Stomach (tissue), 8 donors: ENCODE measurements at regions not wholly inside any gene's neighbourhood (a gene's known extent, or its start where the extent isn't known, plus 50 kb on each side); places are given as distances from the start of the nearest gene placed in this dataset.

Experiments
- DNase-seq, 2 donors: peaks; one replicate each; pipeline versions ENCODE4 v3.0.0 to v3.0.0-alpha.2; 2013 to 2019
- H3K27ac ChIP-seq, 5 donors: fragments of 200-600 bp in 4 of 5; sonication (generic) in 4 of 5; one replicate each; pipeline ENCODE4 v1.5.1; 2013 to 2019; ENCODE audit warnings: mild to moderate bottlenecking in 1 of 5, moderate library complexity in 1 of 5
- H3K27me3 ChIP-seq, 3 donors: fragments of 200-600 bp; sonication (generic); one replicate each; pipeline ENCODE4 v1.5.1; 2017 to 2019; ENCODE audit warnings: mixed run types in 1 of 3
- H3K36me3 ChIP-seq, 4 donors: fragments of 200-600 bp; sonication (generic); 1 replicate in 3 of 4; 2 replicates in 1 of 4; pipeline ENCODE4 v1.5.1; 2016 to 2019
- H3K4me1 ChIP-seq, 4 donors: fragments of 200-600 bp; sonication (generic); one replicate each; pipeline ENCODE4 v1.5.1; 2016 to 2019
- H3K4me3 ChIP-seq, 4 donors: fragments of 200-600 bp; sonication (generic) in 3 of 4; one replicate each; pipeline ENCODE4 v1.5.1; 2016 to 2019; ENCODE audit warnings: mild to moderate bottlenecking in 1 of 4
- H3K9me3 ChIP-seq, 4 donors: fragments of 200-600 bp; sonication (generic); one replicate each; pipeline ENCODE4 v1.5.1; 2016 to 2019
- EP300 ChIP-seq: sonication (generic); formaldehyde crosslinking; IDR thresholded peaks from one replicate; pipeline ENCODE4 v1.6.1; 2017; ENCODE audit warnings: antibody characterized with exemption
- POLR2A ChIP-seq, 4 donors: fragments of 450-650 bp; IDR thresholded peaks; one replicate each; pipeline ENCODE4 v1.6.1; 2016; ENCODE audit warnings: antibody characterized with exemption in 4 of 4, control low read depth in 2 of 4, mild to moderate bottlenecking in 1 of 4, moderate library complexity in 1 of 4
- POLR2AphosphoS5 ChIP-seq, 3 donors: sonication (generic); formaldehyde crosslinking; IDR thresholded peaks; one replicate each; pipeline ENCODE4 v1.6.1; 2016; ENCODE audit warnings: antibody characterized with exemption in 3 of 3
- WGBS, 5 donors: extraction: QIAGEN DNeasy Blood & Tissue Kit in 3 of 5; methylation state at CpG; one replicate each; pipeline versions ENCODE4 v1.1.5 to v1.1.7; 2013 to 2018; 5-methylcytosine and 5-hydroxymethylcytosine counted together
- intact Hi-C: fragments of 100-400 bp; cut with DNase I; formaldehyde crosslinking; loops from one replicate; pipeline ENCODE4 v1.15.1; 2023; ENCODE audit warnings: low total_unique reads
- TF ChIP-seq, protein P1 (sequence below), 7 experiments: fragments of 450-650 bp in 4 of 7; fragments of 200-600 bp in 3 of 7; sonication (generic) in 3 of 7; IDR thresholded peaks; one replicate each; pipeline ENCODE4 v1.5.1; 2016 to 2019; ENCODE audit warnings: antibody characterized with exemption in 7 of 7, control low read depth in 2 of 7, mild to moderate bottlenecking in 1 of 7
- donor health status: healthy with polysubstance abuse.
- donor health status: Bipolar disorder and iron deficiency.
- donor health status: healthy.

DNA sequence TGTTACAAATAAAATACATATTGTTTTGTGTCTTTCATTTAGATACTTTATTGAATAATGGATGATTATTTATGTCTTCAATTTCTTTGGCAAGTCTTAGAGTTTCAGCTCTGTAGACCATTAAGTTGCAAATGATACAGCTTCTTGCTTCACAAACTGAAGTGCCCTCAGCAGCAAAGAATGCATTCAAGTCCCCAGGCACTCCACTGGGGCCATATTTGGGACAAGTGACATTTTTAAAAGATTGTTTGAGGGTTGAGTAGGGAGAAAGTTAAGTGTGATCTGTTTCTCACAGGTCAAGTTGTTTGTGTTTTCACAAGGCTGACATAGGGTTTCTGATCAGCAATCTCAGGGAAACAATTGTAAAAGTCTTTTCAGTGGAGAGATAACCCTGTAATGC is 400.7 kb downstream of the PLA2G4A start:
- no peaks in the 10 kb centered on the region for H3K4me1 ChIP-seq
- no peak for DNase-seq
- no peaks in the 10 kb centered on the region for H3K9me3 ChIP-seq
- H3K4me3 ChIP-seq = no peak overlapping the region
- no peaks in the 10 kb centered on the region for H3K36me3 ChIP-seq
- no peaks in the 10 kb centered on the region for H3K27me3 ChIP-seq
- intact Hi-C loops = no loop called here
- H3K27ac ChIP-seq = no peak overlapping the region
- TF ChIP-seq EP300 (no peak), POLR2A (IDR thresholded peaks at IDR 0.05) (no peak), POLR2AphosphoS5 (IDR thresholded peaks at IDR 0.05) (no peak)
- TF ChIP-seq, protein P1, sequence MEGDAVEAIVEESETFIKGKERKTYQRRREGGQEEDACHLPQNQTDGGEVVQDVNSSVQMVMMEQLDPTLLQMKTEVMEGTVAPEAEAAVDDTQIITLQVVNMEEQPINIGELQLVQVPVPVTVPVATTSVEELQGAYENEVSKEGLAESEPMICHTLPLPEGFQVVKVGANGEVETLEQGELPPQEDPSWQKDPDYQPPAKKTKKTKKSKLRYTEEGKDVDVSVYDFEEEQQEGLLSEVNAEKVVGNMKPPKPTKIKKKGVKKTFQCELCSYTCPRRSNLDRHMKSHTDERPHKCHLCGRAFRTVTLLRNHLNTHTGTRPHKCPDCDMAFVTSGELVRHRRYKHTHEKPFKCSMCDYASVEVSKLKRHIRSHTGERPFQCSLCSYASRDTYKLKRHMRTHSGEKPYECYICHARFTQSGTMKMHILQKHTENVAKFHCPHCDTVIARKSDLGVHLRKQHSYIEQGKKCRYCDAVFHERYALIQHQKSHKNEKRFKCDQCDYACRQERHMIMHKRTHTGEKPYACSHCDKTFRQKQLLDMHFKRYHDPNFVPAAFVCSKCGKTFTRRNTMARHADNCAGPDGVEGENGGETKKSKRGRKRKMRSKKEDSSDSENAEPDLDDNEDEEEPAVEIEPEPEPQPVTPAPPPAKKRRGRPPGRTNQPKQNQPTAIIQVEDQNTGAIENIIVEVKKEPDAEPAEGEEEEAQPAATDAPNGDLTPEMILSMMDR (IDR thresholded peaks at IDR 0.05) = no peak

DNA sequence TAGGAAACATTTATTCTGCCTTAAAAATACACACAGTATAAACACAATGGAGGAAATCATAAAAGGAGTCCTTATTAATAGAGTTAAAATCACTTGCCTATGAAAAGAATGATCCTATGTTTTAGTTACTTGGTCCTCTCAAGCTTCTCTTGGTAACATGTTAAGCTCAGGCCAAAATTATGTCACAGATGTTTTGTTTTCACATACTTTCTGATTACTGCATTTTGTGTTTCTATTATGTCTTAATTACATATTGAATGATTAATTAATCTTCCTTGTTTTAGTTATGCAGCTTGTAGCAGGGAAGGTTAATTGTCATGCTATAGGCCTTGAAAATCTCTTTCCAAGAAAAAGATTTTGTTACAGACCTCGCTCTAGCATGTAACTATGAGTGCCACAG is 406.0 kb downstream of the PLA2G4A start:
- Histone ChIP-seq H3K36me3 (no peaks in the 10 kb centered on the region), H3K27me3 (no peaks in the 10 kb centered on the region), H3K4me3 (no peak overlapping the region), H3K9me3 (no peaks in the 10 kb centered on the region), H3K27ac (no peak overlapping the region), H3K4me1 (no peaks in the 10 kb centered on the region)
- TF ChIP-seq, protein P1 (IDR thresholded peaks at IDR 0.05) = no peak
- no peak for TF ChIP-seq EP300
- no peak for TF ChIP-seq POLR2A (IDR thresholded peaks at IDR 0.05)
- no peak for TF ChIP-seq POLR2AphosphoS5 (IDR thresholded peaks at IDR 0.05)
- WGBS, 5 donors = 47 to 74% (median 65%) methylated on average over 1 of the region's 1 CpG
- intact Hi-C loops = no loop called here
- DNase-seq = no peak

DNA sequence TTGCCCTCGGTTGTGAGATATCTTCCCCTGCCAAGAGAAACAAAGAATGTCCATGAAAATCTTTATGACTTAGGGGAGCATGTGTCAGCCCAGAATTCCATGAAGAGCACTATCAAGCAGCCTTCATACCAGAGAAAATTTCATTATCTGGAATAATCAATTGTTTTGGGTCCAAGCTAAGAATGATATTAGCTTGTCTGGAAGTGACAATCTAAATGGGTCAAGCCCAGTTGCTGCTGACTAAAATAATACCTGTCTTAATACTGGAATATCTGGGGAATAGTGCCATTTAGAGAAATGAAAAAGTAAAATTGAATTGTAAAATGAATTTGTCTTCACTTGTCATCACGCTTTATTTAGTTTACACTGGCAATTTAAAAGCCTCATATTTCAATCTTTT is 407.4 kb downstream of the PLA2G4A start:
- Histone ChIP-seq H3K4me1 (no peaks in the 10 kb centered on the region), H3K27me3 (no peaks in the 10 kb centered on the region), H3K4me3 (no peak overlapping the region), H3K27ac (no peak overlapping the region), H3K36me3 (no peaks in the 10 kb centered on the region), H3K9me3 (no peaks in the 10 kb centered on the region)
- TF ChIP-seq, protein P1 (IDR thresholded peaks at IDR 0.05) = no peak
- no peak for TF ChIP-seq EP300
- no peak for TF ChIP-seq POLR2AphosphoS5 (IDR thresholded peaks at IDR 0.05)
- no peak for TF ChIP-seq POLR2A (IDR thresholded peaks at IDR 0.05)
- intact Hi-C loops = no loop called here
- 47 to 65% (median 63%) methylated on average over 2 of the region's 2 CpGs for WGBS, 5 donors
- no peak for DNase-seq

DNA sequence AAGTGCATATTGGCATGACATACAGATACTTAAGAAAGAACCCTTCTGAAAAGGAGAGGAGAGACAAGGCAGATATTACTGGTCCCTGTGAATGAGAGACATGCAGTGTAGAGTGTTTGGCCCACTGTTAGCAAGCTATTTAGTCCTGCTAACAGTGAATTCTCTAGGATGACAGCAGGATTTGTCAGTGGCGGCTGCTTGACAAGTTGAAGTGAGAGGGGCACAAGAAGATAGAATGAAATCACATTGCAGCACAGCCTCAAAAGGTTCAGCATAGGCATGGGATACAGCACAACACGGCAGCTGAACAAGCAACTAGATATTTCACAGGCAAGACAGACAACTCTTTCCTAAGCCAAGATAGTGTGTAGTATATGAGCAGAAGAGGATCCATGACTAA is 407.9 kb downstream of the PLA2G4A start:
- no peak overlapping the region for H3K4me3 ChIP-seq
- DNase-seq = no peak
- no peaks in the 10 kb centered on the region for H3K9me3 ChIP-seq
- no peak overlapping the region for H3K27ac ChIP-seq
- no peaks in the 10 kb centered on the region for H3K36me3 ChIP-seq
- no peaks in the 10 kb centered on the region for H3K27me3 ChIP-seq
- TF ChIP-seq POLR2AphosphoS5 (IDR thresholded peaks at IDR 0.05) = no peak
- TF ChIP-seq EP300 = no peak
- TF ChIP-seq POLR2A (IDR thresholded peaks at IDR 0.05) = no peak
- TF ChIP-seq, protein P1 (IDR thresholded peaks at IDR 0.05) = no peak
- WGBS, 5 donors = 58 to 74% (median 71%) methylated on average over 2 of the region's 2 CpGs
- H3K4me1 ChIP-seq = no peaks in the 10 kb centered on the region
- intact Hi-C loops = no loop called here
